ENCODE measurements at regions not wholly inside any gene's neighbourhood (a gene's known extent, or its start where the extent isn't known, plus 50 kb on each side); places are given as distances from the start of the nearest gene placed in this dataset.

DNA sequence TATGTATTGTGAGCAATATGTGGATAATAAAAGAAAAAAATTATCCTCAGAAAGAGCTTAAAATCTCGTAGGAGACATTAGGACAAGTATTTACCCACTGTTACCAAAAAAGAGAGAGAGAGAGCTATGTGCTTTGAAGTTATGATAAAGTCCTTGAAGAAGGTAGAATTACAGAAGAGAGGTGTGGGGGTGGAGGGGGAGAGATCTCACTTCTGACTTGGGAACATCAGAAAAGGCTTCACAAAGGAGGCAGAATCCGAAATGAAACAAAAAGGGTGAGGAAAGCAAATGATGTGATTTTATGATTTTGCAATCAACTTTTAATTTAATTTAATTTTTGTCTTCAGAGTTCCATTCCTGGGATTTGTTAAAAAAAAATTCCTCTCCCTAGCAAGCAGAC is 311.8 kb upstream of the ATP2B1 start:
- no peak for DNase-seq

GRCh38 chr12:90020014-90020413 is 311.4 kb upstream of the ATP2B1 start:
- no peak for DNase-seq

GRCh38 chr12:90017316-90017715 is 308.7 kb upstream of the ATP2B1 start:
- DNase-seq = no peak

DNA sequence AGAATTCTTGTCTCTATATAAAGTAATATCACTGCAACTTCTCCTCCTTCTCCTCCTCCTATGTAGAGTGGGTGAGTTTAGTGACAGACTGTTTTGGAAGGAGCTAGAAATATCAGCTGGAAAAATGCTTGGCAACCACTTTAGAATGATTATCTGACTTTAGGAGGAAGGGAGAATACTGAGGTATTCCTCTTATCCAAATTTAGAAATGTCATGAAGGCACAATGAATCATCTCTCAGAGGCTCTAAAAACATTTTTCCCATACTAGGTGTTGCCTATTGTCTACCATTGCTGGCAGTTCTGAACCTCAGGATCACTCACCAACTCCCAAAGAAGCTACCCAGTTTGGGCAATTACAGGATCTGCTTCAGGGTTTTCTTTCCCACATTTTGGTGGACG is 306.6 kb upstream of the ATP2B1 start:
- no peak for DNase-seq

DNA sequence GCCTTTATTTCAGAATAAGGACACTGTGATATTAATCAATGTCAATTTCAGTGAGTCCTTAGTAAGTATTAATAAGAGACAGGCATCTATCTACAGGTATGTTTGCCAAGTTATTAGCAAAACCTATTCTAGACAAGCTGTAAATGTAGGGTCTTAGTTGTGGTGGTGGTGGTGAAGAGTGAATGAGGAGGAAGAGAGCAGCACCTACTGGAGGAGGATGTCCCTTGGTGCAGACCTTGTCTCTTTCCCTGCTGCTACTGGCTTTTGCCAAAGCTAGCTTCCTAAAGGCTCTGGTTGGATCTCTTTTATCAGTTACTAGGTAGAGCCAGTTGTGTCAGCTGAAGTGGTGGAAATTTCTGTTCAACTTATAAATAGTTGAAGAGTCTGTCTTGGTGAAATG is 304.8 kb upstream of the ATP2B1 start:
- no peak for DNase-seq

- DNase-seq = no peak
Measured at GRCh38 chr12:90010089-90010488, 301.5 kb upstream of the ATP2B1 start.

DNA sequence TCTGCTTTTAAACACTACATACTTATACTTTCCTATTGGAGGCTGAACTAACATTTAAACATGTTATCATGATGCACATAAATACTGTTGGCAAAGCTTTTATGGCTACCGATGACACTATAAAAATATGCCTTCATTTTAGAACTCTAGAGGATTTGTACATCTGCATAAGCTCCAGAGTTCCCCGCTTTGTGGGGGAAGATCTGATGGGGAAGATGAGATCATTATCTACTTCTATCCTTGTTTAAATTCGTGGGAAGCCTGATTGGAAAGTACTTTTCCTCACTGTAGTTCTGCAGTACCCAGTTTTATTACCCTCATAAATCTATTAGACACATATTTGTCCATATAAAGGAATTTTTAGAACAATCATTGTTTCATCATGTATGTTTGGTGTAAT is 299.6 kb upstream of the ATP2B1 start:
- no peak for DNase-seq

DNA sequence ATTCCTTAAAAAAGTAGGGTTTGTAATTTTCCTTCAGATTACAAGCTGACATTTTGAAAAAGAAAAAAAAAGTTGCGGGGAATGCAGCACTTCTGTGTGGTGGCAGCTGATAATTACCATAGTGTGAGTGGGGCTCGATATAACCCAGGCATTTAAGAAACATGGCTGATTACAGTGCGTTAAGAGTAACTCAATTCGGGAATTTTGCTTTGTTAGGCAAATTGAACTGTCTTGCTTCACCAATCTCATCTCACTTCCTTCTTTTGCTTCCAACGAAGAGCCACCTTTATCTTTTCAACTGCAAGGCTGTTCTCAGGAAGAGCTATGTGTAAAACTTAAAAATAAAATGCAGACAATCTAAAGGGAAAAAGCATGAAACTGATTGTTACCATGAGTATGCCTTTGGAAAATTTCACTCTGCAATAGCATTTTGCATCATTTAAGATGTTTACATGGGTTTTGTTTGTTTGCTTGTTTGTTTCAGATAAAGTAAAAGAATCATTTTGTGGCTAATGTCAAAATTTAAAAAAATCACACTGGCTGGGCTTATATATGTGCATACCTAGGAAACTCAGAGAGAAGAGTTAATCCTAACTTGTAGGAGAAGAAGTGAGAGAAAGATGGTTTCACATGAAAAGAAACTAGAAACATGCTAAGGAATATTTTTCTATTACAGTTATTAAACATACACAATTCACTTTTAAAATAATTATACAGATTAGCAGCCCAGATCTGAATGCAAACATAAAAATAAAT is 295.9 kb upstream of the ATP2B1 start:
- no peak for DNase-seq

- no peak for DNase-seq
Measured at GRCh38 chr12:90003688-90004087, 295.1 kb upstream of the ATP2B1 start.

- no peak for DNase-seq
Measured at GRCh38 chr12:90000721-90001120, 292.1 kb upstream of the ATP2B1 start.

- DNase-seq = no peak
Measured at GRCh38 chr12:89999699-90000505, 291.3 kb upstream of the ATP2B1 start.

DNA sequence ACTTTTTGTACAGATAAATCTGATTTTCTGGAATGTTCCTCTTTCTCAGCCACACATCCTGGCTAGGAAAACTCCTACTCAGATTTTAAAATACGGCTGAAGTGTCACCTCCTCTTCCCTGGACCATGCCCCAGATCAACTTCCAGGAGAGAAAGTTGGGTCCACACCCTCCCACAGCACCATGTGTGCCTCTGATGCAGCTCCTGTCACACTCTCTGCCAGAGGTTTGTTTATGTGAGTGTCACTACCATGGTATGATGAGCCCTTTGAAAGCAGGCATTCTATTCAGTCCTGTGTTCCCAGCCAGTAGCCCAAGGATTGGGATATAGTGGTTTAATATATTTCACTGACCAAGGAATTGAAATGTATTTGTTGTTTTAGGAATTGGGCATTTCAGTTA is 287.2 kb upstream of the ATP2B1 start:
- no peak for DNase-seq

DNA sequence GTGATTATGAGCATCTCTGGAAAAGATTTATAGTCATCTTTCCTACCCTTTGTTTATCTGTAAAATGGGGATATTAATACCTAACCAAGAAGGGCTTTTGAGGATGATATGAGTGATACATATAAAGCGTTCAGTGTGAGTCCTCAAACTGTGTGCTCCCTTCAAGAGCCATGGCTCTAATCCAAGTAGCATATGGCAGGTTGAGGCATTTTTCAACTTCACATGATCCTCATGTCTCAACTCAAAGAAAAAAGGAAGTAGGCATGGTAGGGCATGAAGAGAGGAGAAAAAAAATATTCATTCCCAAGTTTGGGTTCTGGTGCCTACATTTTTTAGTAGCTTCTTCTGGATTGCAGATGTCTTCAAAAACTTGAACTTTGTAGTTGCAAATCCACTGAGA is 286.3 kb upstream of the ATP2B1 start:
- DNase-seq = no peak

DNA sequence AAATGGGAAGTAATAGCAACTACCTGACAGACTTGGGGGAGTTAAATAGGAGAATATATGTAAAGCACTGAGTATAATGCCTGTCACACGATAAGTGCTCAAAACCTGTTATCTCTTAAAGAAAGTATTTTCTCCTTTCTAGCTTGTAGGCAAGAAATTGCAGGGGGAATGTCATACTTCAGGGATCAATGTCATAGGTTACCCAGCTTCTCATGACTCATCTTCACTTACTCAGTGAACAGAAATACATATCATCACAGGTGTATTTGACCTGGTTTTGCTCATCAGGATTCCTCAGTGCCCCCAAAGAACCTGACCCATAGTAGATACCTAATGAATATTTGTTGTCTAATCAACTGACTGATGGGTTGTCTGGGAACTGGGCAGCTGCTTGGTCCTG is 285.0 kb upstream of the ATP2B1 start:
- no peak for DNase-seq

DNA sequence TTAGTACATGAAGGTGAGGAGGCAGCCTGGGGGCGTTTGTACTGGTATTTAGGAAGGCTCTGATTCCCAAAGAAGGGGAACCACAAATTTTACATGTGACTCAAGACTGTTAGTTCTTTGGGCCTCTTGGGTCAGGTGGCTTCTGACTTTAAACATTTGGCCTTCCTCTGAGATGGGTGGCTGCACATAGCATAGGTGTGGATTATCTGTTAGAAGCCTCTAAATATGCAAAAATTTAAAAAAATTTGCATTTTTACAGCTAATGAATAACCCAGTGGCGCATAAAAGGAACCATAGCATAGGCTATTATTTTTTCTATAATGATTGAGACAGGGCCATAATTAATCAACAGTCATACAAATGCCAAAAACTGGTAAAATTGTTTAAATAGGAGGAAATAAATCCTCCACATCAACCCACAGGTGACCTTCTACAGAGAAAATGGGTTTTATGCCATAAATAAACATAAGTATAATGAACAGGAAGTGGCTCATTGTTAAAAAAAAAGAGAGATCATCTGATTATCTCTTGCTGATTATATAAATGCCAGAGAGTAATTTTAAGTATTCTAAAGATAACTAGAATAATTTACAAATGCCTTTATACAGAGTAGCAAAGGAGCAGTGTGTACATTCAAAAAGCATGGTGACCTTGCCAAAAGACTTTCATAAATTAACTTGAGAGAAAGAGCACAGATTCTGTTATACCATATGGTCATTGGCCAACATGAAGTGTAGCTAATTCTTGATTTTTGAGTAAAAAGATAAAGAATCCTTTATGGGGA is 284.2 kb upstream of the ATP2B1 start:
- no peak for DNase-seq

- DNase-seq = no peak
Measured at GRCh38 chr12:89991807-89992590, 283.4 kb upstream of the ATP2B1 start.

DNA sequence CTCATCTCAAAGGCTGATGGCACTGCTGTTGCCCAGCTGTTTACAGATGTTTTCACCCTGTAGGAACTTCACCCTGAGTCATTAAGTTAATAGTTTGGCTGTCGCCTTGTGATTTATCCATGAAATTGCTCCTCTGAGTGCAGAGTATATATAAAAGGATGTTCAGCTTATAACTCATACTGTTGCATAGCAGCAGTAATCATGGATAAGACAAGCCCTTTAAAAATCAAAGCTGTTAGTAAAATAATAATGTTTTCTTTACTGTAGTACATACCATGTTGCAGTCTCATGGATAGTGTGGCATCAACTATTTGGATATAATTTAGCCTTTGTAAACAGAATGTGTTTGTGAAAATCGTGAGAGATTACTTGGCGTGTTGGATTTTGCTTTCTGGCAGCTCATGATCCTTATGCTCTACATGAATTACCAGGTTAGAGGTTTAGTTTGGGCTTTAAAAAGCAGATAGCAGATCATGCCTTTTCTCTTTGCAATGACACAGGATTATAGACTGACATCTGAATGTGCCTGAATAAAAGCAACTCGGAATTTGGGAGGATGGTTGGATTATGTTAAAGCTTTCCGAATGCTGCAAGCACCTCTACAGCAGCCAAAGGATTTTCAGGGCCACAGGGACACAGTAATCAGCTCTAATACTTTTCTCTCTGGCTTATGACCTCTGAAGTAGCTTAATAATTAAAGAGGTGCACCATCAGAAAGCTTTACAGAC is 279.7 kb upstream of the ATP2B1 start:
- no peak for DNase-seq

- DNase-seq = no peak
Measured at GRCh38 chr12:89985935-89986334, 277.3 kb upstream of the ATP2B1 start.

DNA sequence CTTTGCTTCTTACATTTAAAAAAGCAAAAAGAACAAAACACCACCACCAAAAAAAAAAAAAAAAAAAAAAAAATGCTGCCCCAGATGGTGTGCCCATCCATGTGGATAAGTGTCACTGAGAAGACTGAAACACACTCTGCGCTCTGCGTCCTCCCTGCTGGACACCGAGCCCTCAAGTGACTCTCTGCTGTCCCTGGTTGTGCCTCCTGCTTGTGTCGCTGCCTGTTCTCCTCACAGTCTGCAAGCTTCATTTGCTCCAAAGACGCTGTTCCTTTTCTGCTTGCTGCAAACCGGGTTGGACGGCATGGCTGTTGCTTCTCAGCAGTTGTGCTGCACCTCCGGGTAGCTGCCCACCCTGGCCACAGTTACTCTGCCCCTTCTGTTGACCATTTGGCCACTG is 276.2 kb upstream of the ATP2B1 start:
- DNase-seq = no peak

DNA sequence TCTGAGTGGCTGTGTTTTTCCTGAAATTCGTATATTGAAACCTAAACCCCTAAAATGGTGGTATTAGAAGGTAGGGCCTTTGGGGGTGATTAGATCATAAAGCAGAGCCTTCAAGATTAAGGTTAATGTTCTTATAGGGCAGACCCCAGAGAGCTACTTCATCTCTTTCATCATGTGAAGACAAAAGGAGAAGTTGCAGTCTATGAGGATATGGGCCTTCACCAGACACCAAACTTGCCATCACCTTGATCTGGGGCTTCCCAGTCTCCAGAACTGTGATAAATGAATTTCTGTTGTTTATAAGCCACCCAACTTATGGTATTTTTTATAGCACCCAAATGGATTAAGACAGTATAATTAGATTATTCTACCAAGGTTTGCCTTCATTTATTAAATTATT is 275.0 kb upstream of the ATP2B1 start:
- DNase-seq = no peak

GRCh38 chr12:89980236-89980635 is 271.6 kb upstream of the ATP2B1 start:
- DNase-seq = no peak

- DNase-seq = no peak
Measured at GRCh38 chr12:89977405-89978085, 268.9 kb upstream of the ATP2B1 start.

Measured in GF-D8 (cell line).